ENCODE measurements at regions not wholly inside any gene's neighbourhood (a gene's known extent, or its start where the extent isn't known, plus 50 kb on each side); places are given as distances from the start of the nearest gene placed in this dataset.

GRCh38 chr9:108207561-108208165, 648.1 kb downstream of the ACTL7B start:
- 87 to 89% (median 88%) methylated on average over 7 of the region's 7 CpGs for WGBS, 3 donors

GRCh38 chr9:108205276-108205675, 650.5 kb downstream of the ACTL7B start:
- ATAC-seq, result no peak

More at GRCh38 chr9:108207561-108208165, 648.1 kb downstream of the ACTL7B start:
- no peak overlapping the region for H3K27ac ChIP-seq
- H3K27me3 ChIP-seq (ENCODE audit: insufficient read depth in 3 of 3, low read length in 2 of 3), result no peaks in the 10 kb centered on the region
- DNase-seq (no peak), ATAC-seq (no peak)
- no peaks in the 10 kb centered on the region for H3K4me1 ChIP-seq
- H3K9me3 ChIP-seq, result peaks cover 10% of the 10 kb centered on the region
- TF ChIP-seq CTCF (IDR thresholded peaks at IDR 0.05), result no peak
- no peak overlapping the region for H3K4me3 ChIP-seq
- intact Hi-C loops (cut with DNase I), result no loop called here
- no peaks in the 10 kb centered on the region for H3K36me3 ChIP-seq (ENCODE audit: insufficient read depth in 1 of 2, low read depth in 1 of 2)

GRCh38 chr9:108197899-108198298, 657.9 kb downstream of the ACTL7B start:
- Histone ChIP-seq H3K4me1 (no peaks in the 10 kb centered on the region), H3K27ac (no peak overlapping the region), H3K9me3 (peaks cover 5% of the 10 kb centered on the region), H3K27me3 (ENCODE audit: insufficient read depth in 3 of 3, low read length in 2 of 3) (no peaks in the 10 kb centered on the region), H3K4me3 (no peak overlapping the region), H3K36me3 (ENCODE audit: insufficient read depth in 1 of 2, low read depth in 1 of 2) (no peaks in the 10 kb centered on the region)
- DNase-seq, result no peak
- 89 to 100% (median 98%) methylated on average over 1 of the region's 1 CpG for WGBS, 3 donors
- TF ChIP-seq CTCF (IDR thresholded peaks at IDR 0.05), result no peak
- intact Hi-C loops (cut with DNase I), result no loop called here
- ATAC-seq, result no peak

More at GRCh38 chr9:108205276-108205675, 650.5 kb downstream of the ACTL7B start:
- peaks cover 10% of the 10 kb centered on the region for H3K9me3 ChIP-seq
- no peaks in the 10 kb centered on the region for H3K36me3 ChIP-seq (ENCODE audit: insufficient read depth in 1 of 2, low read depth in 1 of 2)
- H3K4me3 ChIP-seq, result no peak overlapping the region
- intact Hi-C loops (cut with DNase I), result no loop called here
- H3K27ac ChIP-seq, result no peak overlapping the region
- H3K4me1 ChIP-seq, result no peaks in the 10 kb centered on the region
- H3K27me3 ChIP-seq (ENCODE audit: insufficient read depth in 3 of 3, low read length in 2 of 3), result no peaks in the 10 kb centered on the region
- TF ChIP-seq CTCF (IDR thresholded peaks at IDR 0.05), result no peak
- no peak for DNase-seq

- Histone ChIP-seq H3K27me3 (ENCODE audit: insufficient read depth in 3 of 3, low read length in 2 of 3) (no peaks in the 10 kb centered on the region), H3K27ac (no peak overlapping the region), H3K9me3 (peaks cover 5% of the 10 kb centered on the region), H3K4me3 (no peak overlapping the region), H3K36me3 (ENCODE audit: insufficient read depth in 1 of 2, low read depth in 1 of 2) (no peaks in the 10 kb centered on the region), H3K4me1 (no peaks in the 10 kb centered on the region)
- 64 to 84% (median 66%) methylated on average over 3 of the region's 3 CpGs for WGBS, 3 donors
- no peak for DNase-seq
- intact Hi-C loops (cut with DNase I), result no loop called here
- no peak for TF ChIP-seq CTCF (IDR thresholded peaks at IDR 0.05)
- ATAC-seq, result no peak
Measured at GRCh38 chr9:108197008-108197365, 658.8 kb downstream of the ACTL7B start.

- intact Hi-C loops (cut with DNase I), result no loop called here
- H3K9me3 ChIP-seq, result peaks cover 5% of the 10 kb centered on the region
- no peak overlapping the region for H3K4me3 ChIP-seq
- H3K27ac ChIP-seq, result no peak overlapping the region
- H3K27me3 ChIP-seq (ENCODE audit: insufficient read depth in 3 of 3, low read length in 2 of 3), result no peaks in the 10 kb centered on the region
- ATAC-seq (no peak), DNase-seq (no peak)
- WGBS, 3 donors, result 87 to 92% (median 89%) methylated on average over 5 of the region's 5 CpGs
- TF ChIP-seq CTCF (IDR thresholded peaks at IDR 0.05), result no peak
- H3K36me3 ChIP-seq (ENCODE audit: insufficient read depth in 1 of 2, low read depth in 1 of 2), result no peaks in the 10 kb centered on the region
- H3K4me1 ChIP-seq, result no peaks in the 10 kb centered on the region
Measured at GRCh38 chr9:108196332-108197007, 659.3 kb downstream of the ACTL7B start.
